CD4-positive, alpha-beta T cell treated with Interleukin-4 for 4 hours (primary cell): ENCODE measurements at regions not wholly inside any gene's neighbourhood (a gene's known extent, or its start where the extent isn't known, plus 50 kb on each side); places are given as distances from the start of the nearest gene placed in this dataset.

ENCODE experiments used
- DNase-seq: peaks from one replicate; pipeline ENCODE4 v3.0.0-alpha.2; 2020

GRCh38 chr20:39890697-39891096, 798.3 kb downstream of the MAFB start:
- DNase-seq = no peak

- DNase-seq = no peak
These were observed 800.7 kb downstream of the MAFB start for GRCh38 chr20:39888310-39888709.

- DNase-seq = no peak
These were observed 802.3 kb downstream of the MAFB start for GRCh38 chr20:39886650-39887190.

GRCh38 chr20:39885975-39886649, 802.9 kb downstream of the MAFB start:
- no peak for DNase-seq

- DNase-seq = no peak
These were observed 806.2 kb downstream of the MAFB start for GRCh38 chr20:39882806-39883205.

GRCh38 chr20:39880890-39881289, 808.1 kb downstream of the MAFB start:
- no peak for DNase-seq

- DNase-seq = no peak
These were observed 809.7 kb downstream of the MAFB start for GRCh38 chr20:39879296-39879695.

GRCh38 chr20:39878809-39879208, 810.2 kb downstream of the MAFB start:
- DNase-seq = no peak

GRCh38 chr20:39878320-39878719, 810.7 kb downstream of the MAFB start:
- DNase-seq = no peak

GRCh38 chr20:39877788-39878187, 811.2 kb downstream of the MAFB start:
- no peak for DNase-seq

- DNase-seq = no peak
These were observed 811.9 kb downstream of the MAFB start for GRCh38 chr20:39876976-39877635.

GRCh38 chr20:39875492-39876110, 813.4 kb downstream of the MAFB start:
- no peak for DNase-seq

- no peak for DNase-seq
These were observed 814.8 kb downstream of the MAFB start for GRCh38 chr20:39874049-39874893.

- no peak for DNase-seq
These were observed 815.8 kb downstream of the MAFB start for GRCh38 chr20:39873286-39873685.

- no peak for DNase-seq
These were observed 818.0 kb downstream of the MAFB start for GRCh38 chr20:39871013-39871412.

- no peak for DNase-seq
These were observed 823.6 kb downstream of the MAFB start for GRCh38 chr20:39865446-39865845.

GRCh38 chr20:39862470-39862891, 826.6 kb downstream of the MAFB start:
- DNase-seq = no peak

GRCh38 chr20:39861381-39861780, 827.7 kb downstream of the MAFB start:
- no peak for DNase-seq

- DNase-seq = no peak
These were observed 831.2 kb downstream of the MAFB start for GRCh38 chr20:39857835-39858234.

GRCh38 chr20:39857187-39857586, 831.8 kb downstream of the MAFB start:
- no peak for DNase-seq

GRCh38 chr20:39855799-39856198, 833.2 kb downstream of the MAFB start:
- no peak for DNase-seq

GRCh38 chr20:39855056-39855455, 834.0 kb downstream of the MAFB start:
- no peak for DNase-seq

GRCh38 chr20:39853636-39854035, 835.4 kb downstream of the MAFB start:
- DNase-seq = no peak
